H1 (cell line): ENCODE measurements at regions not wholly inside any gene's neighbourhood (a gene's known extent, or its start where the extent isn't known, plus 50 kb on each side); places are given as distances from the start of the nearest gene placed in this dataset.

Source experiments
- CTCF ChIA-PET: fragments of 300-600 bp; sonication (Branson Sonifier 250); formaldehyde crosslinking; loops from one replicate; lab custom pipeline; 2021; ENCODE audit not compliant: partially characterized antibody; lab: Charles Lee
- POLR2A ChIA-PET: fragments of 300-600 bp; sonication (Branson Sonifier 250); formaldehyde crosslinking; loops from one replicate; lab custom pipeline; 2021; ENCODE audit warnings: inconsistent platforms; ENCODE audit not compliant: partially characterized antibody; lab: Charles Lee
- DNase-seq, 2 experiments: peaks; one replicate each; pipeline versions ENCODE4 v3.0.0 to v3.0.0-alpha.2; 2010 to 2022; ENCODE audit warnings: low spot score in 2 of 2, low read depth in 1 of 2, mixed read lengths in 1 of 2
- FAIRE-seq: peaks from 2 replicates; lab custom pipeline; 2011; peaks lifted over from hg19 to GRCh38; lab: Jason Lieb, UNC
- H2AFZ ChIP-seq: 2 replicates; pipeline ENCODE4 v1.8.1; 2012; ENCODE audit warnings: low read length, inconsistent platforms
- H2AK5ac ChIP-seq: 2 replicates; pipeline ENCODE4 v1.6.1; 2013; ENCODE audit warnings: low read depth, low read length
- H2BK120ac ChIP-seq: replicated peaks from 2 replicates; pipeline ENCODE3; 2013; ENCODE audit warnings: low read depth, low read length, inconsistent platforms
- H2BK12ac ChIP-seq: 2 replicates; pipeline ENCODE4 v1.6.1; 2013; ENCODE audit warnings: low read depth, low read length
- H2BK15ac ChIP-seq: 2 replicates; pipeline ENCODE4 v1.6.1; 2013; ENCODE audit warnings: low read length
- H2BK20ac ChIP-seq: 2 replicates; pipeline ENCODE4 v1.6.1; 2013; ENCODE audit warnings: low read length
- H2BK5ac ChIP-seq: 2 replicates; pipeline ENCODE4 v1.6.1; 2013; ENCODE audit warnings: low read depth, low read length
- H3K14ac ChIP-seq: 2 replicates; pipeline ENCODE4 v1.6.1; 2013; ENCODE audit warnings: inconsistent platforms; ENCODE audit not compliant: insufficient read length
- H3K18ac ChIP-seq: 2 replicates; pipeline ENCODE4 v1.6.1; 2013; ENCODE audit warnings: low read length; ENCODE audit errors: extremely low read depth
- H3K23ac ChIP-seq: 2 replicates; pipeline ENCODE4 v1.6.1; 2013; ENCODE audit warnings: inconsistent platforms; ENCODE audit not compliant: insufficient read length
- H3K23me2 ChIP-seq: 2 replicates; pipeline ENCODE4 v1.6.1; 2013; ENCODE audit warnings: low read depth, low read length
- H3K27ac ChIP-seq: 2 replicates; pipeline ENCODE4 v1.6.1; 2011; ENCODE audit warnings: low read depth, low read length, inconsistent platforms
- H3K27me3 ChIP-seq, 4 experiments: replicated peaks in 1 of 4; 1 replicate in 1 of 4; 2 replicates in 3 of 4; pipeline versions ENCODE4 v1.6.1 to v1.8.1; 2011 to 2013; ENCODE audit warnings: low read length in 3 of 4, mild to moderate bottlenecking in 3 of 4, inconsistent platforms in 2 of 4, mixed read lengths in 2 of 4, moderate library complexity in 1 of 4; ENCODE audit not compliant: control insufficient read depth in 3 of 4, insufficient read depth in 3 of 4; ENCODE audit errors: extremely low read depth in 1 of 4
- H3K36me3 ChIP-seq, 4 experiments: 2 replicates each; pipeline versions ENCODE4 v1.6.1 to v1.8.1; 2011 to 2013; ENCODE audit warnings: mild to moderate bottlenecking in 4 of 4, low read length in 3 of 4, moderate library complexity in 2 of 4, control low read depth in 1 of 4, inconsistent platforms in 1 of 4; ENCODE audit not compliant: insufficient read depth in 4 of 4, control insufficient read depth in 2 of 4
- H3K4ac ChIP-seq: replicated peaks from 2 replicates; pipeline ENCODE3; 2013; ENCODE audit warnings: low read length, low read depth, mixed read lengths, inconsistent platforms; ENCODE audit not compliant: insufficient read length
- H3K4me1 ChIP-seq, 4 experiments: replicated peaks in 1 of 4; 1 replicate in 1 of 4; 2 replicates in 3 of 4; pipeline versions ENCODE4 v1.6.1 to v1.8.1; 2011 to 2013; ENCODE audit warnings: low read length in 3 of 4, inconsistent platforms in 2 of 4, mixed read lengths in 1 of 4; ENCODE audit not compliant: insufficient read depth in 4 of 4, control insufficient read depth in 3 of 4
- H3K4me2 ChIP-seq, 2 experiments: 2 replicates each; pipeline versions ENCODE4 v1.6.1 to v1.8.1; 2011 to 2013; ENCODE audit warnings: low read depth in 2 of 2, low read length in 2 of 2, control low read depth in 1 of 2, inconsistent platforms in 1 of 2, mild to moderate bottlenecking in 1 of 2; ENCODE audit not compliant: insufficient read depth in 1 of 2
- H3K4me3 ChIP-seq, 4 experiments: fragments of 200-600, 300-600 bp in 1 of 4; sonication (generic), shearing (Covaris generic), sonication (Bioruptor Twin) in 1 of 4; 2 replicates each; pipeline versions ENCODE4 v1.5.1 to v1.8.1; 2011 to 2016; ENCODE audit warnings: low read length in 4 of 4, low read depth in 3 of 4, control low read depth in 2 of 4, inconsistent platforms in 2 of 4, mild to moderate bottlenecking in 2 of 4, mixed read lengths in 1 of 4, moderate library complexity in 1 of 4; ENCODE audit not compliant: insufficient read depth in 2 of 4; ENCODE audit errors: extremely low read depth in 1 of 4
- H3K56ac ChIP-seq: replicated peaks from 2 replicates; pipeline ENCODE3; 2013; ENCODE audit warnings: low read depth, mild to moderate bottlenecking, mixed read lengths, low read length, inconsistent platforms; ENCODE audit not compliant: insufficient read length
- H3K79me1 ChIP-seq: 2 replicates; pipeline ENCODE4 v1.6.1; 2013; ENCODE audit warnings: low read depth, low read length, control low read depth
- H3K79me2 ChIP-seq, 2 experiments: 2 replicates each; pipeline versions ENCODE4 v1.6.1 to v1.8.1; 2012 to 2013; ENCODE audit warnings: low read length in 2 of 2, mild to moderate bottlenecking in 2 of 2, inconsistent platforms in 1 of 2; ENCODE audit not compliant: insufficient read depth in 2 of 2, control insufficient read depth in 1 of 2
- H3K9ac ChIP-seq, 4 experiments: replicated peaks in 1 of 4; 1 replicate in 1 of 4; 2 replicates in 3 of 4; pipeline versions ENCODE4 v1.6.1 to v1.8.1; 2011 to 2013; ENCODE audit warnings: low read depth in 3 of 4, low read length in 3 of 4, control low read depth in 2 of 4, mild to moderate bottlenecking in 2 of 4, moderate library complexity in 2 of 4, inconsistent platforms in 1 of 4; ENCODE audit errors: extremely low read depth in 1 of 4
- H3K9me3 ChIP-seq, 2 experiments: 2 replicates each; pipeline versions ENCODE4 v1.6.1 to v1.8.1; 2012 to 2013; ENCODE audit warnings: mild to moderate bottlenecking in 2 of 2, moderate library complexity in 2 of 2, control low read depth in 1 of 2, inconsistent platforms in 1 of 2, low read depth in 1 of 2, low read length in 1 of 2, mixed read lengths in 1 of 2; ENCODE audit not compliant: insufficient read depth in 2 of 2
- H4K20me1 ChIP-seq, 2 experiments: replicated peaks in 1 of 2; 2 replicates each; pipeline versions ENCODE3 to v1.8.1; 2011 to 2013; ENCODE audit warnings: inconsistent platforms in 2 of 2, low read length in 2 of 2, mild to moderate bottlenecking in 1 of 2; ENCODE audit not compliant: insufficient read depth in 2 of 2, control insufficient read depth in 1 of 2
- H4K5ac ChIP-seq: 2 replicates; pipeline ENCODE4 v1.6.1; 2013; ENCODE audit warnings: low read length, low read depth, mixed read lengths, inconsistent platforms; ENCODE audit not compliant: insufficient read length
- H4K8ac ChIP-seq: 2 replicates; pipeline ENCODE4 v1.8.0; 2013; ENCODE audit warnings: mild to moderate bottlenecking, moderate library complexity, low read length, inconsistent platforms; ENCODE audit not compliant: insufficient read depth; ENCODE audit errors: extremely low read depth
- H4K91ac ChIP-seq: replicated peaks from 2 replicates; pipeline ENCODE3; 2013; ENCODE audit warnings: low read length, mixed read lengths, inconsistent platforms; ENCODE audit not compliant: insufficient read length
- CHD1 ChIP-seq: IDR thresholded peaks from 2 replicates; pipeline ENCODE4 v1.6.1; 2012; ENCODE audit warnings: low read depth, low read length, improper control_type of control experiment
- E2F6 ChIP-seq: IDR thresholded peaks from 2 replicates; pipeline ENCODE4 v1.6.1; 2012; ENCODE audit warnings: inconsistent platforms
- JUND ChIP-seq: IDR thresholded peaks from 2 replicates; pipeline ENCODE4 v1.6.1; 2011; ENCODE audit warnings: mild to moderate bottlenecking, improper control_type of control experiment, low read length
- KDM4A ChIP-seq: IDR thresholded peaks from one replicate; pipeline ENCODE4 v1.7.1; 2012; ENCODE audit warnings: low read depth, mild to moderate bottlenecking, moderate library complexity, low read length, inconsistent platforms; ENCODE audit not compliant: severe bottlenecking
- MAX ChIP-seq: IDR thresholded peaks from 2 replicates; pipeline ENCODE4 v1.6.1; 2012; ENCODE audit warnings: inconsistent platforms
- NANOG ChIP-seq: IDR thresholded peaks from 2 replicates; pipeline ENCODE4 v1.6.1; 2011; ENCODE audit warnings: low read length, low read depth, mild to moderate bottlenecking, inconsistent platforms; ENCODE audit not compliant: insufficient read depth, poor library complexity, severe bottlenecking
- RFX5 ChIP-seq: IDR thresholded peaks from 2 replicates; pipeline ENCODE4 v1.6.1; 2011; ENCODE audit warnings: low read depth, low read length, improper control_type of control experiment, borderline replicate concordance
- SP2 ChIP-seq: IDR thresholded peaks from 2 replicates; pipeline ENCODE4 v1.6.1; 2012; ENCODE audit warnings: mild to moderate bottlenecking, low read length, inconsistent platforms
- SUZ12 ChIP-seq: fragments of 200-600 bp; sonication (generic); IDR thresholded peaks from 2 replicates; pipeline ENCODE4 v1.6.1; 2012; ENCODE audit warnings: mild to moderate bottlenecking, inconsistent platforms, low read length, moderate library complexity, mixed read lengths
- TEAD4 ChIP-seq: IDR thresholded peaks from 2 replicates; pipeline ENCODE4 v1.6.1; 2012; ENCODE audit warnings: low read depth, low read length, inconsistent platforms, mixed read lengths
- WGBS, 2 experiments: shearing (Covaris generic) in 1 of 2; methylation state at CpG; one replicate each; pipeline versions ENCODE4 v1.1.6 to v1.1.7; 2013 to 2015; ENCODE audit warnings: low lambda C conversion rate in 2 of 2, mixed read lengths in 2 of 2, inconsistent platforms in 1 of 2, low coverage in 1 of 2, missing lambda C conversion rate in 1 of 2; ENCODE audit not compliant: insufficient replicate concordance in 2 of 2, insufficient coverage in 1 of 2, insufficient read length in 1 of 2; ENCODE audit errors: extremely low coverage in 1 of 2, missing lambda C conversion rate in 1 of 2; 5-methylcytosine and 5-hydroxymethylcytosine counted together

- H3K4me3 ChIP-seq = peak overlapping the region; percentile 24 to 58 (median 53)
- H3K36me3 ChIP-seq = no peaks in the 10 kb centered on the region
- H3K4ac ChIP-seq = no peak overlapping the region
- no peak overlapping the region for H2BK20ac ChIP-seq
- no peak overlapping the region for H3K56ac ChIP-seq
- H3K4me1 ChIP-seq = peaks cover 0 to 23% (median 8%) of the 10 kb centered on the region in 4 experiments; a peak in 6 of 7 replicates
- H3K14ac ChIP-seq = no peak overlapping the region
- H3K9me3 ChIP-seq = no peaks in the 10 kb centered on the region
- H3K27ac ChIP-seq = no peak overlapping the region
- no peak overlapping the region for H3K23ac ChIP-seq
- 7% methylated on average over 24 of the region's 87 CpGs; no CpG with 5 or more reads in 1 of the 2 experiments for WGBS, 2 experiments
- DNase-seq (peak in 1 of 2 experiments; percentile 66), FAIRE-seq (no peak)
- H3K79me2 ChIP-seq = no peaks in the 10 kb centered on the region
- peak overlapping the region; percentile 90 for H4K8ac ChIP-seq
- no peak overlapping the region for H3K9ac ChIP-seq
- peak overlapping the region; percentile 35; the same call in 1 of the 2 replicates for H2BK12ac ChIP-seq
- H3K23me2 ChIP-seq = no peaks in the 10 kb centered on the region; the same call in 1 of the 2 replicates
- H3K4me2 ChIP-seq = peak overlapping the region; percentile 56 to 81
- POLR2A ChIA-PET = interaction anchor here (0.6 to 1.8 kb wide), 7 partner anchors 11 to 292 kb away, joined by 3 to 7 read pairs (median 4); no protein-coding TSS in a partner anchor
- CTCF ChIA-PET = interaction anchor here (1.0 to 1.7 kb wide), 6 partner anchors 8 to 72 kb away, joined by 3 to 7 read pairs (median 5); no protein-coding TSS in a partner anchor
- no peak overlapping the region for H2BK120ac ChIP-seq
- no peak overlapping the region for H4K5ac ChIP-seq
- H3K27me3 ChIP-seq = peaks cover 8 to 29% (median 20%) of the 10 kb centered on the region in 4 experiments; a peak in 6 of 7 replicates
- no peak overlapping the region for H4K91ac ChIP-seq
- peak overlapping the region; percentile 17 for H3K18ac ChIP-seq
- peak overlapping the region; percentile 10; the same call in 1 of the 2 replicates for H2BK5ac ChIP-seq
- H3K79me1 ChIP-seq = no peaks in the 10 kb centered on the region
- H2AFZ ChIP-seq = no peak overlapping the region; the same call in 1 of the 2 replicates
- no peaks in the 10 kb centered on the region for H4K20me1 ChIP-seq
- H2BK15ac ChIP-seq = no peak overlapping the region
- no peak overlapping the region for H2AK5ac ChIP-seq
- TF ChIP-seq CHD1 (no peak), JUND (no peak), MAX (peak; percentile 33; the same call in 1 of the 2 replicates), NANOG (no peak), SUZ12 (0 out of 2 replicates have a peak, but pooled peaks have one; percentile 23), RFX5 (no peak), TEAD4 (no peak), KDM4A (peak; percentile 17), E2F6 (0 out of 2 replicates have a peak, but pooled peaks have one; percentile 18), SP2 (no peak)
These were observed 67.9 kb upstream of the WNT7B start for GRCh38 chr22:46044621-46045458.
